Neural cell (in vitro differentiated cells): ENCODE measurements at regions not wholly inside any gene's neighbourhood (a gene's known extent, or its start where the extent isn't known, plus 50 kb on each side); places are given as distances from the start of the nearest gene placed in this dataset.

ENCODE experiments used
- EZH2 ChIP-seq: fragments of 200-600, 300-800 bp; shearing (Covaris generic), sonication (generic); IDR thresholded peaks from 2 replicates; pipeline ENCODE4 v1.6.1; 2014; ENCODE audit warnings: antibody characterized with exemption, low read length, borderline replicate concordance, mild to moderate bottlenecking; ENCODE audit not compliant: insufficient read depth, poor library complexity, severe bottlenecking
- TF ChIP-seq, protein P1 (sequence below): fragments of 450-650 bp; IDR thresholded peaks from 2 replicates; pipeline ENCODE4 v1.5.1; 2014; ENCODE audit warnings: antibody characterized with exemption, mild to moderate bottlenecking, moderate library complexity; ENCODE audit not compliant: poor library complexity, severe bottlenecking

DNA sequence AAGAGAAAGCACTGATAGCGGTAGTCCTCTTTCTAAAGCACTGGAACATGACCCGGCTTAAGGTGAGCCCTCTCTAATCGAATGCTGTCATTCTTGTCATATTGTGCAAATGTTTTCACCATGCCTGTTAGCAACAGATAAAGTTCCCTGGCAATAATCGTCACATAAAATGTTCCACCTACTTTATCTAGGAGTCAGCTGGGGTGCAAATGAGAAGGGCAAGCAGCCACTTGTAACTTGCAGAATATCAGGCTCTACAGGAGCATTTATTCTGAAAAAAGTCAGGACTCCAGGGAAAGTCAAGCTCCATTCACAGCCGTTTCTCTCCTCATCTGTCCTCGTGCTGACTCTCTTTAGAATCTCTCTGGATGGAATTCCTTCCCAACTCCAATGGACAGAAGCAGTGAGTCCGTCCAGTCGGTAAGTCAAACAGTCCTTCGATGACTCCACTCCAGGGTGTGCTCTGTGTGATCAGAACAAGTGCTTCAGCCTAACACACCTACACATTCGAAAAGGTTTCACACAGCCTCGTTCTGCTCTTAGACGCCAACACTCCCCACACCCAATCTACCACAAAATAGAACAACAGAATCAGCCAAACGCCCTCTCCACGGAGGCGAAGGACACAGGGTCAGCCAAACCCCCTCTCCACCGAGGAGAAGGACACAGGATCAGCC lies 101.7 kb upstream of the FRG1 start:
- TF ChIP-seq EZH2, result no peak
- TF ChIP-seq, protein P1, sequence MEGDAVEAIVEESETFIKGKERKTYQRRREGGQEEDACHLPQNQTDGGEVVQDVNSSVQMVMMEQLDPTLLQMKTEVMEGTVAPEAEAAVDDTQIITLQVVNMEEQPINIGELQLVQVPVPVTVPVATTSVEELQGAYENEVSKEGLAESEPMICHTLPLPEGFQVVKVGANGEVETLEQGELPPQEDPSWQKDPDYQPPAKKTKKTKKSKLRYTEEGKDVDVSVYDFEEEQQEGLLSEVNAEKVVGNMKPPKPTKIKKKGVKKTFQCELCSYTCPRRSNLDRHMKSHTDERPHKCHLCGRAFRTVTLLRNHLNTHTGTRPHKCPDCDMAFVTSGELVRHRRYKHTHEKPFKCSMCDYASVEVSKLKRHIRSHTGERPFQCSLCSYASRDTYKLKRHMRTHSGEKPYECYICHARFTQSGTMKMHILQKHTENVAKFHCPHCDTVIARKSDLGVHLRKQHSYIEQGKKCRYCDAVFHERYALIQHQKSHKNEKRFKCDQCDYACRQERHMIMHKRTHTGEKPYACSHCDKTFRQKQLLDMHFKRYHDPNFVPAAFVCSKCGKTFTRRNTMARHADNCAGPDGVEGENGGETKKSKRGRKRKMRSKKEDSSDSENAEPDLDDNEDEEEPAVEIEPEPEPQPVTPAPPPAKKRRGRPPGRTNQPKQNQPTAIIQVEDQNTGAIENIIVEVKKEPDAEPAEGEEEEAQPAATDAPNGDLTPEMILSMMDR, result no peak
